ENCODE measurements at regions not wholly inside any gene's neighbourhood (a gene's known extent, or its start where the extent isn't known, plus 50 kb on each side); places are given as distances from the start of the nearest gene placed in this dataset.
"Not testable (repeated sequence)": the region's sequence is repeated elsewhere in the genome, so short reads cannot be mapped to it uniquely, and the experiment has no call there.

- TF ChIP-seq, protein P1, sequence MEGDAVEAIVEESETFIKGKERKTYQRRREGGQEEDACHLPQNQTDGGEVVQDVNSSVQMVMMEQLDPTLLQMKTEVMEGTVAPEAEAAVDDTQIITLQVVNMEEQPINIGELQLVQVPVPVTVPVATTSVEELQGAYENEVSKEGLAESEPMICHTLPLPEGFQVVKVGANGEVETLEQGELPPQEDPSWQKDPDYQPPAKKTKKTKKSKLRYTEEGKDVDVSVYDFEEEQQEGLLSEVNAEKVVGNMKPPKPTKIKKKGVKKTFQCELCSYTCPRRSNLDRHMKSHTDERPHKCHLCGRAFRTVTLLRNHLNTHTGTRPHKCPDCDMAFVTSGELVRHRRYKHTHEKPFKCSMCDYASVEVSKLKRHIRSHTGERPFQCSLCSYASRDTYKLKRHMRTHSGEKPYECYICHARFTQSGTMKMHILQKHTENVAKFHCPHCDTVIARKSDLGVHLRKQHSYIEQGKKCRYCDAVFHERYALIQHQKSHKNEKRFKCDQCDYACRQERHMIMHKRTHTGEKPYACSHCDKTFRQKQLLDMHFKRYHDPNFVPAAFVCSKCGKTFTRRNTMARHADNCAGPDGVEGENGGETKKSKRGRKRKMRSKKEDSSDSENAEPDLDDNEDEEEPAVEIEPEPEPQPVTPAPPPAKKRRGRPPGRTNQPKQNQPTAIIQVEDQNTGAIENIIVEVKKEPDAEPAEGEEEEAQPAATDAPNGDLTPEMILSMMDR (IDR thresholded peaks at IDR 0.05): no peak
- TF ChIP-seq POLR2A (IDR thresholded peaks at IDR 0.05): no peak
- intact Hi-C loops (cut with DNase I; ENCODE audit: low total_unique reads): no loop called here
- DNase-seq (ENCODE audit: low spot score in 2 of 2): no peak
- no peak overlapping the region for H3K4me3 ChIP-seq (ENCODE audit: low read depth, poor library complexity, severe bottlenecking)
- 72 to 82% methylated on average over 2 of the region's 2 CpGs for WGBS, 2 donors
Observed at GRCh38 chr2:94753466-94753998, 117.7 kb upstream of the TEKT4 start.

DNA sequence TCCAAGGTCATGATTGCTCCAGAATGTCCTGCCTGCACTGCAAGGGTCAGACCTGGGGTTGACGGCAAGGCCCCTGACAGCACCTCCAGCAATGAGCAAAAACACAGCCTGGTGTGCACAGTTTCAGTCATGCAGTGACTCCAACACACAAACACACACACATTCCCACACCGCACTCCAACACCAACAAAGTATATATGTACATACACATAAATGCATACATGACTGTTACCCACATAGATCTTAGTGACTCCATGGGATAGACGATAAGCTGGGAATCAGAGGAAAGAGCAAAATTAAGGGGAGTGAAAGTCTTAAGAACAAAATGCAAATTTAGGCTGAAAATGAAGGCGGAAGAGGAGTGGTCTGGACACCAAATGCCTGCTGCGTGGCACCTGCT is 112.7 kb upstream of the TEKT4 start:
- TF ChIP-seq POLR2A (IDR thresholded peaks at IDR 0.05): no peak
- TF ChIP-seq, protein P1 (IDR thresholded peaks at IDR 0.05): no peak
- WGBS, 2 donors: 86 to 90% methylated on average over 5 of the region's 5 CpGs
- no peak for DNase-seq (ENCODE audit: low spot score in 2 of 2)
- intact Hi-C loops (cut with DNase I; ENCODE audit: low total_unique reads): no loop called here
- no peak overlapping the region for H3K4me3 ChIP-seq (ENCODE audit: low read depth, poor library complexity, severe bottlenecking)

GRCh38 chr2:94759211-94759610 is 112.0 kb upstream of the TEKT4 start:
- whole genome bisulfite sequencing, 2 donors: 25 to 30% methylated on average over 7 of the region's 7 CpGs

DNA sequence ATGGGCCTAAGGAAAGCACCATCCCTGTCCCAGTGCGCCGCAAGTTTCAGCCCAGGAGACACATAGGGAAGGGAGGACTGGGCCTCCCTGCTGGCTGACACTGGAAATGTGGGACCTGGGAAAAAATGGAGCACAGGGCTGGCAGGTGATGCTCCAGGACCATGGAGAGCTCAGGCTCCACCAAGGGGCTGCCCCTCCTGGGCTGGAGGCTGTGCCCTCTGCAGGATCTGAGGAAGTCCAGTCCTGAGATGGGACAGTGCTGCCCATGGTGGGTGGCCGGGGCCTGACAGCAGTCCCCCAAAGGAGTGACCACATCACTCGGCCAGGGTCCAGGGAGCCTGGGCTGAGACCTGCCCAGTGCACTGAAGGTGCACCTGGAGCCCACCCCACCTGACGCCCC is 108.6 kb upstream of the TEKT4 start:
- DNase-seq (ENCODE audit: low spot score in 2 of 2): no peak
- no peak for TF ChIP-seq POLR2A (IDR thresholded peaks at IDR 0.05)
- TF ChIP-seq, protein P1 (IDR thresholded peaks at IDR 0.05): no peak

More at GRCh38 chr2:94759211-94759610, 112.0 kb upstream of the TEKT4 start:
- TF ChIP-seq, protein P1 (IDR thresholded peaks at IDR 0.05): no peak
- no peak for TF ChIP-seq POLR2A (IDR thresholded peaks at IDR 0.05)
- DNase-seq (ENCODE audit: low spot score in 2 of 2): no peak
- intact Hi-C loops (cut with DNase I; ENCODE audit: low total_unique reads): no loop called here
- H3K4me3 ChIP-seq (ENCODE audit: low read depth, poor library complexity, severe bottlenecking): no peak overlapping the region

DNA sequence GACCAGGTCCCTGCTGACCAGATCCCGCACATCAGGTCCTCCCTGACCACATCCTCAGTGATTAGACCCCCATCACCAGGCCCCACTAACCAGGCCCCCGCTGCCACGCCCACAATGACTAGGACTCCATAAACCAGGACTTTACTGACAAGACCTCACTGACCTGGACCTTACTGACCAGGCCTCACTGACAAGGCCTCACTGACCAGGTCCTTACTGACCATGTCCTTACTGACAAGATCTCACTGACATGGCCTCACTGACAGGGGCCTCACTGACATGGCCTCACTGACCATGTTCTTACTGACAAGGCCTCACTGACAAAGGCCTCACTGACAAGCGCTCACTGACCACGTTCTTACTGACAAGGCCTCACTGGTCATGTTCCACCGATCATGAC is 107.9 kb upstream of the TEKT4 start:
- WGBS, 2 donors: 89 to 95% methylated on average over 6 of the region's 6 CpGs
- DNase-seq (ENCODE audit: low spot score in 2 of 2): no peak
- intact Hi-C loops (cut with DNase I; ENCODE audit: low total_unique reads): no loop called here
- no peak overlapping the region for H3K4me3 ChIP-seq (ENCODE audit: low read depth, poor library complexity, severe bottlenecking)
- TF ChIP-seq POLR2A (IDR thresholded peaks at IDR 0.05): no peak
- TF ChIP-seq, protein P1 (IDR thresholded peaks at IDR 0.05): no peak

More for the DNA sequence above, 108.6 kb upstream of the TEKT4 start:
- intact Hi-C loops (cut with DNase I; ENCODE audit: low total_unique reads): no loop called here
- 60 to 87% methylated on average over 4 to 5 of the region's 5 CpGs for WGBS, 2 donors
- H3K4me3 ChIP-seq (ENCODE audit: low read depth, poor library complexity, severe bottlenecking): no peak overlapping the region

GRCh38 chr2:94764331-94764730 is 106.9 kb upstream of the TEKT4 start:
- intact Hi-C loops (cut with DNase I; ENCODE audit: low total_unique reads); DNase-seq (ENCODE audit: low spot score in 2 of 2); H3K4me3 ChIP-seq (ENCODE audit: low read depth, poor library complexity, severe bottlenecking): not testable (repeated sequence)

More at GRCh38 chr2:94764331-94764730, 106.9 kb upstream of the TEKT4 start:
- 85 to 92% methylated on average over 3 of the region's 3 CpGs for WGBS, 2 donors

All from lower leg skin (tissue), 4 donors.